ENCODE measurements at regions not wholly inside any gene's neighbourhood (a gene's known extent, or its start where the extent isn't known, plus 50 kb on each side); places are given as distances from the start of the nearest gene placed in this dataset.

GRCh38 chr10:129329385-129330055, 137.5 kb upstream of the MGMT start:
- no peak overlapping the region for H3K4me3 ChIP-seq (ENCODE audit: low read length in 2 of 2)
- H3K27me3 ChIP-seq (ENCODE audit: control insufficient read depth in 1 of 2, insufficient read depth in 2 of 2, low read length in 2 of 2), result peaks cover 0 to 3% of the 10 kb centered on the region in 2 donors
- H3K4me1 ChIP-seq (ENCODE audit: control insufficient read depth, insufficient read depth, low read length), result no peaks in the 10 kb centered on the region
- no peak overlapping the region for H3K9ac ChIP-seq (ENCODE audit: low read length in 2 of 2)
- H3K36me3 ChIP-seq (ENCODE audit: control insufficient read depth in 2 of 2, insufficient read depth in 2 of 2, low read length in 2 of 2), result no peaks in the 10 kb centered on the region
- H3K9me3 ChIP-seq (ENCODE audit: control insufficient read depth in 2 of 2, low read length in 2 of 2), result no peaks in the 10 kb centered on the region
- H3K27ac ChIP-seq (ENCODE audit: low read length), result no peak overlapping the region

- Histone ChIP-seq H3K36me3 (ENCODE audit: control insufficient read depth in 2 of 2, insufficient read depth in 2 of 2, low read length in 2 of 2) (no peaks in the 10 kb centered on the region), H3K27ac (ENCODE audit: low read length) (no peak overlapping the region), H3K9ac (ENCODE audit: low read length in 2 of 2) (no peak overlapping the region), H3K9me3 (ENCODE audit: control insufficient read depth in 2 of 2, low read length in 2 of 2) (no peaks in the 10 kb centered on the region), H3K4me3 (ENCODE audit: low read length in 2 of 2) (no peak overlapping the region), H3K4me1 (ENCODE audit: control insufficient read depth, insufficient read depth, low read length) (no peaks in the 10 kb centered on the region), H3K27me3 (ENCODE audit: control insufficient read depth in 1 of 2, insufficient read depth in 2 of 2, low read length in 2 of 2) (peaks cover 0 to 3% of the 10 kb centered on the region in 2 donors)
Measured at GRCh38 chr10:129330211-129330610, 136.8 kb upstream of the MGMT start.

- Histone ChIP-seq H3K4me1 (ENCODE audit: control insufficient read depth, insufficient read depth, low read length) (no peaks in the 10 kb centered on the region), H3K9me3 (ENCODE audit: control insufficient read depth in 2 of 2, low read length in 2 of 2) (no peaks in the 10 kb centered on the region), H3K9ac (ENCODE audit: low read length in 2 of 2) (no peak overlapping the region), H3K4me3 (ENCODE audit: low read length in 2 of 2) (no peak overlapping the region), H3K27ac (ENCODE audit: low read length) (no peak overlapping the region), H3K27me3 (ENCODE audit: control insufficient read depth in 1 of 2, insufficient read depth in 2 of 2, low read length in 2 of 2) (peaks cover 0 to 3% of the 10 kb centered on the region in 2 donors), H3K36me3 (ENCODE audit: control insufficient read depth in 2 of 2, insufficient read depth in 2 of 2, low read length in 2 of 2) (no peaks in the 10 kb centered on the region)
Measured at GRCh38 chr10:129331207-129331838, 135.7 kb upstream of the MGMT start.

GRCh38 chr10:129331839-129332220, 135.2 kb upstream of the MGMT start:
- H3K4me1 ChIP-seq (ENCODE audit: control insufficient read depth, insufficient read depth, low read length), result no peaks in the 10 kb centered on the region
- H3K4me3 ChIP-seq (ENCODE audit: low read length in 2 of 2), result no peak overlapping the region
- H3K27me3 ChIP-seq (ENCODE audit: control insufficient read depth in 1 of 2, insufficient read depth in 2 of 2, low read length in 2 of 2), result peaks cover 0 to 3% of the 10 kb centered on the region in 2 donors
- H3K27ac ChIP-seq (ENCODE audit: low read length), result no peak overlapping the region
- H3K9me3 ChIP-seq (ENCODE audit: control insufficient read depth in 2 of 2, low read length in 2 of 2), result no peaks in the 10 kb centered on the region
- no peak overlapping the region for H3K9ac ChIP-seq (ENCODE audit: low read length in 2 of 2)
- H3K36me3 ChIP-seq (ENCODE audit: control insufficient read depth in 2 of 2, insufficient read depth in 2 of 2, low read length in 2 of 2), result no peaks in the 10 kb centered on the region

GRCh38 chr10:129332476-129332875, 134.6 kb upstream of the MGMT start:
- peaks cover 0 to 3% of the 10 kb centered on the region in 2 donors for H3K27me3 ChIP-seq (ENCODE audit: control insufficient read depth in 1 of 2, insufficient read depth in 2 of 2, low read length in 2 of 2)
- no peaks in the 10 kb centered on the region for H3K9me3 ChIP-seq (ENCODE audit: control insufficient read depth in 2 of 2, low read length in 2 of 2)
- no peak overlapping the region for H3K27ac ChIP-seq (ENCODE audit: low read length)
- H3K36me3 ChIP-seq (ENCODE audit: control insufficient read depth in 2 of 2, insufficient read depth in 2 of 2, low read length in 2 of 2), result no peaks in the 10 kb centered on the region
- H3K9ac ChIP-seq (ENCODE audit: low read length in 2 of 2), result no peak overlapping the region
- H3K4me1 ChIP-seq (ENCODE audit: control insufficient read depth, insufficient read depth, low read length), result no peaks in the 10 kb centered on the region
- H3K4me3 ChIP-seq (ENCODE audit: low read length in 2 of 2), result no peak overlapping the region

- Histone ChIP-seq H3K9me3 (ENCODE audit: control insufficient read depth in 2 of 2, low read length in 2 of 2) (no peaks in the 10 kb centered on the region), H3K36me3 (ENCODE audit: control insufficient read depth in 2 of 2, insufficient read depth in 2 of 2, low read length in 2 of 2) (no peaks in the 10 kb centered on the region), H3K4me3 (ENCODE audit: low read length in 2 of 2) (no peak overlapping the region), H3K27me3 (ENCODE audit: control insufficient read depth in 1 of 2, insufficient read depth in 2 of 2, low read length in 2 of 2) (peaks cover 0 to 3% of the 10 kb centered on the region in 2 donors), H3K27ac (ENCODE audit: low read length) (no peak overlapping the region), H3K4me1 (ENCODE audit: control insufficient read depth, insufficient read depth, low read length) (no peaks in the 10 kb centered on the region), H3K9ac (ENCODE audit: low read length in 2 of 2) (no peak overlapping the region)
Measured at GRCh38 chr10:129333706-129334105, 133.3 kb upstream of the MGMT start.

- Histone ChIP-seq H3K9ac (ENCODE audit: low read length in 2 of 2) (no peak overlapping the region), H3K27ac (ENCODE audit: low read length) (no peak overlapping the region), H3K36me3 (ENCODE audit: control insufficient read depth in 2 of 2, insufficient read depth in 2 of 2, low read length in 2 of 2) (no peaks in the 10 kb centered on the region), H3K27me3 (ENCODE audit: control insufficient read depth in 1 of 2, insufficient read depth in 2 of 2, low read length in 2 of 2) (peaks cover 0 to 3% of the 10 kb centered on the region in 2 donors), H3K9me3 (ENCODE audit: control insufficient read depth in 2 of 2, low read length in 2 of 2) (no peaks in the 10 kb centered on the region), H3K4me1 (ENCODE audit: control insufficient read depth, insufficient read depth, low read length) (no peaks in the 10 kb centered on the region), H3K4me3 (ENCODE audit: low read length in 2 of 2) (no peak overlapping the region)
Measured at GRCh38 chr10:129334266-129334665, 132.8 kb upstream of the MGMT start.

- no peaks in the 10 kb centered on the region for H3K36me3 ChIP-seq (ENCODE audit: control insufficient read depth in 2 of 2, insufficient read depth in 2 of 2, low read length in 2 of 2)
- no peak overlapping the region for H3K4me3 ChIP-seq (ENCODE audit: low read length in 2 of 2)
- no peak overlapping the region for H3K9ac ChIP-seq (ENCODE audit: low read length in 2 of 2)
- no peak overlapping the region for H3K27ac ChIP-seq (ENCODE audit: low read length)
- no peaks in the 10 kb centered on the region for H3K9me3 ChIP-seq (ENCODE audit: control insufficient read depth in 2 of 2, low read length in 2 of 2)
- no peaks in the 10 kb centered on the region for H3K4me1 ChIP-seq (ENCODE audit: control insufficient read depth, insufficient read depth, low read length)
- H3K27me3 ChIP-seq (ENCODE audit: control insufficient read depth in 1 of 2, insufficient read depth in 2 of 2, low read length in 2 of 2), result peaks cover 0 to 3% of the 10 kb centered on the region in 2 donors
Measured at GRCh38 chr10:129335396-129335795, 131.6 kb upstream of the MGMT start.

GRCh38 chr10:129335942-129336341, 131.1 kb upstream of the MGMT start:
- Histone ChIP-seq H3K4me3 (ENCODE audit: low read length in 2 of 2) (no peak overlapping the region), H3K4me1 (ENCODE audit: control insufficient read depth, insufficient read depth, low read length) (no peaks in the 10 kb centered on the region), H3K27ac (ENCODE audit: low read length) (no peak overlapping the region), H3K9me3 (ENCODE audit: control insufficient read depth in 2 of 2, low read length in 2 of 2) (no peaks in the 10 kb centered on the region), H3K36me3 (ENCODE audit: control insufficient read depth in 2 of 2, insufficient read depth in 2 of 2, low read length in 2 of 2) (no peaks in the 10 kb centered on the region), H3K9ac (ENCODE audit: low read length in 2 of 2) (no peak overlapping the region), H3K27me3 (ENCODE audit: control insufficient read depth in 1 of 2, insufficient read depth in 2 of 2, low read length in 2 of 2) (peaks cover 0 to 3% of the 10 kb centered on the region in 2 donors)

GRCh38 chr10:129339191-129339590, 127.8 kb upstream of the MGMT start:
- Histone ChIP-seq H3K27me3 (ENCODE audit: control insufficient read depth in 1 of 2, insufficient read depth in 2 of 2, low read length in 2 of 2) (no peaks in the 10 kb centered on the region), H3K9ac (ENCODE audit: low read length in 2 of 2) (no peak overlapping the region), H3K4me3 (ENCODE audit: low read length in 2 of 2) (no peak overlapping the region), H3K36me3 (ENCODE audit: control insufficient read depth in 2 of 2, insufficient read depth in 2 of 2, low read length in 2 of 2) (no peaks in the 10 kb centered on the region), H3K9me3 (ENCODE audit: control insufficient read depth in 2 of 2, low read length in 2 of 2) (no peaks in the 10 kb centered on the region), H3K27ac (ENCODE audit: low read length) (no peak overlapping the region), H3K4me1 (ENCODE audit: control insufficient read depth, insufficient read depth, low read length) (no peaks in the 10 kb centered on the region)

- Histone ChIP-seq H3K27me3 (ENCODE audit: control insufficient read depth in 1 of 2, insufficient read depth in 2 of 2, low read length in 2 of 2) (no peaks in the 10 kb centered on the region), H3K9ac (ENCODE audit: low read length in 2 of 2) (no peak overlapping the region), H3K4me1 (ENCODE audit: control insufficient read depth, insufficient read depth, low read length) (no peaks in the 10 kb centered on the region), H3K27ac (ENCODE audit: low read length) (no peak overlapping the region), H3K36me3 (ENCODE audit: control insufficient read depth in 2 of 2, insufficient read depth in 2 of 2, low read length in 2 of 2) (no peaks in the 10 kb centered on the region), H3K9me3 (ENCODE audit: control insufficient read depth in 2 of 2, low read length in 2 of 2) (no peaks in the 10 kb centered on the region), H3K4me3 (ENCODE audit: low read length in 2 of 2) (no peak overlapping the region)
Measured at GRCh38 chr10:129339841-129340240, 127.2 kb upstream of the MGMT start.
